Mesenchymal stem cell (in vitro differentiated cells and primary cell): ENCODE measurements at regions not wholly inside any gene's neighbourhood (a gene's known extent, or its start where the extent isn't known, plus 50 kb on each side); places are given as distances from the start of the nearest gene placed in this dataset.

Source experiments
- DNase-seq: peaks from one replicate; pipeline ENCODE4 v3.0.0-alpha.2; 2013
- H2AFZ ChIP-seq: one replicate; pipeline ENCODE4 v1.6.1; 2013; ENCODE audit warnings: low read depth, mild to moderate bottlenecking, control low read depth, inconsistent platforms, low read length, moderate library complexity
- H2AK5ac ChIP-seq: 2 replicates; pipeline ENCODE4 v1.6.1; 2013; ENCODE audit warnings: low read length, moderate library complexity, mild to moderate bottlenecking, inconsistent platforms; ENCODE audit not compliant: severe bottlenecking
- H2BK120ac ChIP-seq: one replicate; pipeline ENCODE4 v1.6.1; 2013; ENCODE audit warnings: low read depth, mild to moderate bottlenecking, inconsistent platforms, low read length, moderate library complexity
- H2BK12ac ChIP-seq, 2 experiments: one replicate each; pipeline ENCODE4 v1.6.1; 2013; ENCODE audit warnings: inconsistent platforms in 2 of 2, low read length in 2 of 2, mild to moderate bottlenecking in 2 of 2, moderate library complexity in 2 of 2, control low read depth in 1 of 2
- H2BK15ac ChIP-seq: one replicate; pipeline ENCODE4 v1.6.1; 2013; ENCODE audit warnings: mild to moderate bottlenecking, low read depth, inconsistent platforms; ENCODE audit not compliant: poor library complexity, severe bottlenecking
- H2BK5ac ChIP-seq: 2 replicates; pipeline ENCODE4 v1.6.1; 2013; ENCODE audit warnings: low read depth, mild to moderate bottlenecking, low read length, control low read depth, inconsistent platforms; ENCODE audit not compliant: poor library complexity, severe bottlenecking
- H3K14ac ChIP-seq, 2 experiments: one replicate each; pipeline ENCODE4 v1.6.1; 2013; ENCODE audit warnings: inconsistent platforms in 2 of 2, low read length in 2 of 2, control low read depth in 1 of 2, mild to moderate bottlenecking in 1 of 2, moderate library complexity in 1 of 2
- H3K18ac ChIP-seq, 2 experiments: one replicate each; pipeline ENCODE4 v1.6.1; 2013; ENCODE audit warnings: inconsistent platforms in 2 of 2, low read length in 2 of 2, control low read depth in 1 of 2, low read depth in 1 of 2, mild to moderate bottlenecking in 1 of 2
- H3K23ac ChIP-seq, 2 experiments: one replicate each; pipeline ENCODE4 v1.6.1; 2013; ENCODE audit warnings: inconsistent platforms in 2 of 2, low read length in 2 of 2, mild to moderate bottlenecking in 2 of 2, moderate library complexity in 2 of 2, control low read depth in 1 of 2
- H3K27ac ChIP-seq: 2 replicates; pipeline ENCODE4 v1.5.1; 2013; ENCODE audit warnings: mild to moderate bottlenecking, moderate library complexity, low read length, control low read depth, inconsistent platforms; ENCODE audit not compliant: poor library complexity, severe bottlenecking
- H3K27me3 ChIP-seq, 2 experiments: 2 replicates each; pipeline versions ENCODE4 v1.6.1 to v1.7.0; 2013; ENCODE audit warnings: low read length in 2 of 2, mild to moderate bottlenecking in 2 of 2, moderate library complexity in 2 of 2, control low read depth in 1 of 2, inconsistent platforms in 1 of 2; ENCODE audit not compliant: control insufficient read depth in 1 of 2, insufficient read depth in 1 of 2
- H3K36me3 ChIP-seq, 2 experiments: 2 replicates each; pipeline versions ENCODE4 v1.6.1 to v1.7.0; 2013; ENCODE audit warnings: low read length in 2 of 2, control low read depth in 1 of 2, inconsistent platforms in 1 of 2, low read depth in 1 of 2, mild to moderate bottlenecking in 1 of 2; ENCODE audit not compliant: insufficient read depth in 2 of 2, control insufficient read depth in 1 of 2
- H3K4ac ChIP-seq, 2 experiments: one replicate each; pipeline ENCODE4 v1.6.1; 2013; ENCODE audit warnings: inconsistent platforms in 2 of 2, low read length in 2 of 2, mild to moderate bottlenecking in 2 of 2, moderate library complexity in 2 of 2, control low read depth in 1 of 2, low read depth in 1 of 2
- H3K4me1 ChIP-seq: 2 replicates; pipeline ENCODE4 v1.6.1; 2013; ENCODE audit warnings: low read depth, low read length, control low read depth; ENCODE audit not compliant: control insufficient read depth, insufficient read depth
- H3K4me2 ChIP-seq: 2 replicates; pipeline ENCODE4 v1.6.1; 2013; ENCODE audit warnings: low read length, mild to moderate bottlenecking, inconsistent platforms; ENCODE audit not compliant: poor library complexity, severe bottlenecking
- H3K4me3 ChIP-seq, 2 experiments: 2 replicates each; pipeline versions ENCODE4 v1.5.1 to v1.7.0; 2013; ENCODE audit warnings: low read length in 2 of 2, mild to moderate bottlenecking in 2 of 2, control low read depth in 1 of 2, low read depth in 1 of 2; ENCODE audit not compliant: insufficient read depth in 1 of 2
- H3K79me1 ChIP-seq: replicated peaks from 2 replicates; pipeline ENCODE4 v1.6.1; 2013; ENCODE audit warnings: mild to moderate bottlenecking, control low read depth, low read length, inconsistent platforms; ENCODE audit not compliant: poor library complexity, severe bottlenecking
- H3K9ac ChIP-seq: 2 replicates; pipeline ENCODE4 v1.7.0; 2013; ENCODE audit warnings: mild to moderate bottlenecking, low read length, moderate library complexity
- H3K9me3 ChIP-seq: 2 replicates; pipeline ENCODE4 v1.7.0; 2013; ENCODE audit warnings: mild to moderate bottlenecking, low read length; ENCODE audit not compliant: control insufficient read depth
- H4K8ac ChIP-seq: one replicate; pipeline ENCODE4 v1.6.1; 2013; ENCODE audit warnings: inconsistent platforms, mild to moderate bottlenecking, low read length, moderate library complexity
- H4K91ac ChIP-seq: one replicate; pipeline ENCODE4 v1.6.1; 2013; ENCODE audit warnings: mild to moderate bottlenecking, low read length, inconsistent platforms
- WGBS: methylation state at CpG from one replicate; pipeline ENCODE4 v1.1.7; 2013; ENCODE audit warnings: mixed read lengths; 5-methylcytosine and 5-hydroxymethylcytosine counted together

DNA sequence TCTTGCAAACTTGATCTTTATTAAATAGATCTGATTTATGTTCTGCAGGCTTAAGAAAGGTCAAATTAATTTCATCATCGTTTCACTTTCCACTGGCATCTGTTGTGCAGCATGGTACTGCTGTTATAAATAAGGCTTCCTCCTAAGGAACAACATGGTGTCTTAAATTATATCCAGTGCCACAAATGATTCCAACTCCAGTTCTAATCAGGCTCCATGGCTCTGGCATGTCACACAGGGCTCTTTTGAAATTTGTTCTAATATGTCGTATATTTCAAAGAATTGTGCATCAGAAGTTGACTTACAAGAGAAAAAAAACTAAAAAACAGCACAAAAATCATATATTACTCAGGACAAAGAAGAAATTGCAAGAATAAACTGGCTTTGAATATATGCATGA is 1090.8 kb upstream of the CELF2 start:
- no peak overlapping the region for H3K4me2 ChIP-seq
- DNase-seq = no peak
- no peak overlapping the region for H3K4ac ChIP-seq
- H3K4me3 ChIP-seq = no peak overlapping the region
- no peak overlapping the region for H2BK120ac ChIP-seq
- no peak overlapping the region for H2BK5ac ChIP-seq
- H3K23ac ChIP-seq = no peak overlapping the region
- H2BK12ac ChIP-seq = no peak overlapping the region
- no peak overlapping the region for H2AK5ac ChIP-seq
- no peaks in the 10 kb centered on the region for H3K79me1 ChIP-seq
- 100% methylated on average over 1 of the region's 2 CpGs for WGBS
- H4K8ac ChIP-seq = no peak overlapping the region
- H3K36me3 ChIP-seq = no peaks in the 10 kb centered on the region
- H3K27me3 ChIP-seq = no peaks in the 10 kb centered on the region
- no peak overlapping the region for H4K91ac ChIP-seq
- no peak overlapping the region for H3K27ac ChIP-seq
- no peak overlapping the region for H2AFZ ChIP-seq
- no peak overlapping the region for H3K9ac ChIP-seq
- H3K4me1 ChIP-seq = no peaks in the 10 kb centered on the region
- no peak overlapping the region for H3K18ac ChIP-seq
- peaks cover 4% of the 10 kb centered on the region for H3K9me3 ChIP-seq
- no peak overlapping the region for H3K14ac ChIP-seq
- no peak overlapping the region for H2BK15ac ChIP-seq

DNA sequence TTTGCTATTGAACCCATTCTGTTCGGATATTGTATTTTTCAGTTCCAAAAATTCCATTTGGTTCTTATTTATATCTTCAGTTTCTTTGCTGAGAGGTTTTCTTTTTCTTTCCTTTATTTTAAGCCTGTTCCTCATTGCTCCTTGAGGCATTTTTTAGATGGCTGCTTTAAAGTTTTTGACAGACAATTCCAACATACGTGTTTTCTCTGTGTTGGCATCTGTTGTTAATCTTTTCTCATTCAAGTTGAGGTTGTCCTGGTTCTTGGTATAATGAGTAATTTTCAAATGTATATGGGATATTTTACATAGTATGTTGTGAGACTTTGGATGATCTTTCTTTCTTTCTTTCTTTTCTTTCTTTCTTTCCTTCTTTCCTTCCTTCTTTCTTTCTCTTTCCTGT is 1078.0 kb upstream of the CELF2 start:
- H3K18ac ChIP-seq = no peak overlapping the region
- H3K23ac ChIP-seq = no peak overlapping the region
- H2AK5ac ChIP-seq = no peak overlapping the region
- H3K4me1 ChIP-seq = no peaks in the 10 kb centered on the region
- H2BK5ac ChIP-seq = no peak overlapping the region
- no peak overlapping the region for H3K27ac ChIP-seq
- H3K27me3 ChIP-seq = no peaks in the 10 kb centered on the region
- no peak overlapping the region for H3K4me2 ChIP-seq
- no peak overlapping the region for H4K8ac ChIP-seq
- no peak overlapping the region for H2BK15ac ChIP-seq
- no peak overlapping the region for H2AFZ ChIP-seq
- no peak overlapping the region for H3K4ac ChIP-seq
- WGBS = 100% methylated on average over 1 of the region's 2 CpGs
- H3K4me3 ChIP-seq = no peak overlapping the region
- peaks cover 22% of the 10 kb centered on the region for H3K9me3 ChIP-seq
- H3K9ac ChIP-seq = no peak overlapping the region
- no peak overlapping the region for H2BK12ac ChIP-seq
- no peak overlapping the region for H3K14ac ChIP-seq
- H4K91ac ChIP-seq = no peak overlapping the region
- no peak for DNase-seq
- H3K79me1 ChIP-seq = no peaks in the 10 kb centered on the region
- no peaks in the 10 kb centered on the region for H3K36me3 ChIP-seq
- H2BK120ac ChIP-seq = no peak overlapping the region

DNA sequence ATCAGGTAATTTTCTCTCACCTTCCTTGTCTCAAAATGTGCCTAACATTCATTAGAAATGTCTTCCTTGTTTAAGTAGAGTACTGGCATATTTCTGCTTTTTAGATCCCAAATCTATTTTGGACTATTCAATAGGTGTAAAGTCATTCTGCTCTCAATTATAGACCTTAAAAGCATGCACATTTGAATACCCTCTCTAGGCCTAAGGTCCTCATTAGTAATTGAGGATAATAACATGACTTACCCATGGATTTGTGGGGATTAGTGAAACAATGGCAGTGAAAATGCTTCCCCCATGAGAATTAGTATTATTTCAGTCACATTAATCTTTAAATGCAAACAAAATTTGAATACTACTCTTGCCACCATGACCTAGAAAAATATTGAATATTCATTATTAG is 1073.0 kb upstream of the CELF2 start:
- no peak for DNase-seq
- Histone ChIP-seq H3K27me3 (no peaks in the 10 kb centered on the region), H3K14ac (no peak overlapping the region), H3K4me3 (no peak overlapping the region), H2AFZ (no peak overlapping the region), H4K8ac (no peak overlapping the region), H3K9me3 (peaks cover 12% of the 10 kb centered on the region), H3K36me3 (no peaks in the 10 kb centered on the region), H4K91ac (no peak overlapping the region), H3K4me2 (no peak overlapping the region), H2BK12ac (no peak overlapping the region), H3K18ac (no peak overlapping the region), H3K9ac (no peak overlapping the region), H2AK5ac (no peak overlapping the region), H3K4ac (no peak overlapping the region), H3K4me1 (no peaks in the 10 kb centered on the region), H2BK120ac (no peak overlapping the region), H3K23ac (no peak overlapping the region), H2BK5ac (no peak overlapping the region), H3K27ac (no peak overlapping the region), H2BK15ac (no peak overlapping the region), H3K79me1 (no peaks in the 10 kb centered on the region)

DNA sequence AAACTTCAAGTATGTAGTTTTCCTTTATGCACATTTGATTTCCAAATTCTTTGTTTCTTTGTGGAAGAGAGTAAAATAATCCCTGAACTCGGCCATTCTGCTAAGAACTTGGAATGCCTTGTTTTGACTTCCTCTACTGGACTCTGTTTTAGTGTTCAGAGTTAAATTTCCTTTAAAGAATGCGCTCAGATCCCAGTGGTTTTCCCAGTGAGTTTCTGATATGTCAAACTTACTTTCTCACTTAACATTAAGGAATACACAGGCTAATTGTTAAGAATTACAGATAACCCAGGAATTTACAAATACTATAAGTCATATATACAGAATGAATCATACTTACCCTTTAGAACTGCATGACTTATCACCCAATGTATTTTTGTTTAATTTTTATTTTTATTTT is 1067.6 kb upstream of the CELF2 start:
- no peak overlapping the region for H2AK5ac ChIP-seq
- H3K4me3 ChIP-seq = no peak overlapping the region
- H3K79me1 ChIP-seq = no peaks in the 10 kb centered on the region
- no peak overlapping the region for H2AFZ ChIP-seq
- H3K4me1 ChIP-seq = no peaks in the 10 kb centered on the region
- H3K27me3 ChIP-seq = no peaks in the 10 kb centered on the region
- H3K9me3 ChIP-seq = no peaks in the 10 kb centered on the region
- no peak overlapping the region for H4K8ac ChIP-seq
- H2BK15ac ChIP-seq = no peak overlapping the region
- H3K9ac ChIP-seq = no peak overlapping the region
- 71% methylated on average over 1 of the region's 2 CpGs for WGBS
- no peak overlapping the region for H3K27ac ChIP-seq
- no peak overlapping the region for H4K91ac ChIP-seq
- no peaks in the 10 kb centered on the region for H3K36me3 ChIP-seq
- no peak for DNase-seq
- H2BK120ac ChIP-seq = no peak overlapping the region
- H2BK5ac ChIP-seq = no peak overlapping the region
- no peak overlapping the region for H2BK12ac ChIP-seq
- no peak overlapping the region for H3K4me2 ChIP-seq
- no peak overlapping the region for H3K14ac ChIP-seq
- no peak overlapping the region for H3K18ac ChIP-seq
- no peak overlapping the region for H3K4ac ChIP-seq
- no peak overlapping the region for H3K23ac ChIP-seq
